Smooth muscle cell (in vitro differentiated cells): ENCODE measurements at regions not wholly inside any gene's neighbourhood (a gene's known extent, or its start where the extent isn't known, plus 50 kb on each side); places are given as distances from the start of the nearest gene placed in this dataset.

ENCODE experiments used
- DNase-seq: peaks from one replicate; lab custom pipeline; 2025; ENCODE audit not compliant: unreplicated experiment; lab: John Stamatoyannopoulos, UW
- H2AFZ ChIP-seq: fragments of 200-600 bp; sonication (generic); 2 replicates; pipeline ENCODE4 v1.6.0; 2016; ENCODE audit warnings: antibody characterized with exemption, low read depth, mild to moderate bottlenecking
- H3F3A ChIP-seq: fragments of 200-600 bp; sonication (generic); 2 replicates; pipeline ENCODE4 v1.6.0; 2017; ENCODE audit warnings: antibody characterized with exemption, low read depth
- H3K27ac ChIP-seq: fragments of 200-600 bp; sonication (generic); 2 replicates; pipeline ENCODE4 v1.5.1; 2016; ENCODE audit warnings: low read depth, mild to moderate bottlenecking
- H3K27me3 ChIP-seq: fragments of 200-600 bp; sonication (generic); 2 replicates; pipeline ENCODE4 v1.6.1; 2016; ENCODE audit warnings: low read depth, mild to moderate bottlenecking
- H3K36me3 ChIP-seq: fragments of 200-600 bp; sonication (generic); 2 replicates; pipeline ENCODE4 v1.5.1; 2016; ENCODE audit warnings: low read depth
- H3K4me1 ChIP-seq: fragments of 200-600 bp; sonication (generic); 2 replicates; pipeline ENCODE4 v1.5.1; 2016; ENCODE audit warnings: low read depth
- H3K4me2 ChIP-seq: fragments of 200-600 bp; sonication (generic); 2 replicates; pipeline ENCODE4 v1.6.0; 2016; ENCODE audit warnings: mild to moderate bottlenecking
- H3K4me3 ChIP-seq: fragments of 200-600 bp; sonication (generic); 2 replicates; pipeline ENCODE4 v1.5.1; 2016; ENCODE audit warnings: mild to moderate bottlenecking
- H3K79me2 ChIP-seq: fragments of 200-600 bp; sonication (generic); 2 replicates; pipeline ENCODE4 v1.6.0; 2016; ENCODE audit warnings: low read depth, mild to moderate bottlenecking
- H3K9ac ChIP-seq: fragments of 200-600 bp; sonication (generic); 2 replicates; pipeline ENCODE4 v1.6.0; 2016; ENCODE audit warnings: low read depth
- H3K9me3 ChIP-seq: fragments of 200-600 bp; sonication (generic); replicated peaks from 2 replicates; pipeline ENCODE4 v1.5.1; 2016; ENCODE audit warnings: low read depth
- H4K20me1 ChIP-seq: fragments of 200-600 bp; sonication (generic); 2 replicates; pipeline ENCODE4 v1.6.0; 2016; ENCODE audit warnings: low read depth
- WGBS: methylation state at CpG from one replicate; pipeline ENCODE4 v1.1.7; 2016; ENCODE audit warnings: low lambda C conversion rate; 5-methylcytosine and 5-hydroxymethylcytosine counted together
- TF ChIP-seq, protein P1 (sequence below): fragments of 200-600 bp; sonication (generic); IDR thresholded peaks from 2 replicates; pipeline ENCODE4 v1.5.1; 2017; ENCODE audit warnings: borderline replicate concordance, mild to moderate bottlenecking, antibody characterized with exemption; ENCODE audit not compliant: insufficient read depth, poor library complexity, severe bottlenecking

DNA sequence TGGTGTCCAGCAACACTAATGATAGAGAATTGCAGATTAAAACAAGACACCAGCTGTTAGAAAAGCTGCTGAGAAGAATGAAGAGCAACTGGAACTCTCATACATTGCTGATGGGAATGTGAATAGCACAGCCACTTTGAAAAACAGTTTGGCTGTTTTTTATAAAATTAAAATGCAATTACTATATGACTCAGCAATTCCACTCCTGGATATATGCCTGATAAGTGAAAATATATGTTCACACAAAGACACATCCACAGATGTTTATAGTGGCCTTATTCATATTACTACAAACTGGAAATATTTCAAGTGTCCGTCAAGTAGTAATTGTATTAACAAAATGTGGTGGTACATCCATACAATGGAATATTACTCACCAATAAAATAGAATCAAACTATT, 99.7 kb upstream of the HAO2 start:
- no peak for DNase-seq
- H3K79me2 ChIP-seq = no peaks in the 10 kb centered on the region
- no peaks in the 10 kb centered on the region for H3K9me3 ChIP-seq
- no peaks in the 10 kb centered on the region for H3K36me3 ChIP-seq
- no peak overlapping the region for H3K27ac ChIP-seq
- no peak overlapping the region for H3K4me2 ChIP-seq
- WGBS = 97% methylated on average over 1 of the region's 1 CpG
- H3K4me3 ChIP-seq = no peak overlapping the region
- no peak overlapping the region for H3K9ac ChIP-seq
- H4K20me1 ChIP-seq = no peaks in the 10 kb centered on the region
- TF ChIP-seq, protein P1, sequence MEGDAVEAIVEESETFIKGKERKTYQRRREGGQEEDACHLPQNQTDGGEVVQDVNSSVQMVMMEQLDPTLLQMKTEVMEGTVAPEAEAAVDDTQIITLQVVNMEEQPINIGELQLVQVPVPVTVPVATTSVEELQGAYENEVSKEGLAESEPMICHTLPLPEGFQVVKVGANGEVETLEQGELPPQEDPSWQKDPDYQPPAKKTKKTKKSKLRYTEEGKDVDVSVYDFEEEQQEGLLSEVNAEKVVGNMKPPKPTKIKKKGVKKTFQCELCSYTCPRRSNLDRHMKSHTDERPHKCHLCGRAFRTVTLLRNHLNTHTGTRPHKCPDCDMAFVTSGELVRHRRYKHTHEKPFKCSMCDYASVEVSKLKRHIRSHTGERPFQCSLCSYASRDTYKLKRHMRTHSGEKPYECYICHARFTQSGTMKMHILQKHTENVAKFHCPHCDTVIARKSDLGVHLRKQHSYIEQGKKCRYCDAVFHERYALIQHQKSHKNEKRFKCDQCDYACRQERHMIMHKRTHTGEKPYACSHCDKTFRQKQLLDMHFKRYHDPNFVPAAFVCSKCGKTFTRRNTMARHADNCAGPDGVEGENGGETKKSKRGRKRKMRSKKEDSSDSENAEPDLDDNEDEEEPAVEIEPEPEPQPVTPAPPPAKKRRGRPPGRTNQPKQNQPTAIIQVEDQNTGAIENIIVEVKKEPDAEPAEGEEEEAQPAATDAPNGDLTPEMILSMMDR = no peak
- no peaks in the 10 kb centered on the region for H3K4me1 ChIP-seq
- no peak overlapping the region for H2AFZ ChIP-seq
- peaks cover 8% of the 10 kb centered on the region for H3K27me3 ChIP-seq
- H3F3A ChIP-seq = no peaks in the 10 kb centered on the region

DNA sequence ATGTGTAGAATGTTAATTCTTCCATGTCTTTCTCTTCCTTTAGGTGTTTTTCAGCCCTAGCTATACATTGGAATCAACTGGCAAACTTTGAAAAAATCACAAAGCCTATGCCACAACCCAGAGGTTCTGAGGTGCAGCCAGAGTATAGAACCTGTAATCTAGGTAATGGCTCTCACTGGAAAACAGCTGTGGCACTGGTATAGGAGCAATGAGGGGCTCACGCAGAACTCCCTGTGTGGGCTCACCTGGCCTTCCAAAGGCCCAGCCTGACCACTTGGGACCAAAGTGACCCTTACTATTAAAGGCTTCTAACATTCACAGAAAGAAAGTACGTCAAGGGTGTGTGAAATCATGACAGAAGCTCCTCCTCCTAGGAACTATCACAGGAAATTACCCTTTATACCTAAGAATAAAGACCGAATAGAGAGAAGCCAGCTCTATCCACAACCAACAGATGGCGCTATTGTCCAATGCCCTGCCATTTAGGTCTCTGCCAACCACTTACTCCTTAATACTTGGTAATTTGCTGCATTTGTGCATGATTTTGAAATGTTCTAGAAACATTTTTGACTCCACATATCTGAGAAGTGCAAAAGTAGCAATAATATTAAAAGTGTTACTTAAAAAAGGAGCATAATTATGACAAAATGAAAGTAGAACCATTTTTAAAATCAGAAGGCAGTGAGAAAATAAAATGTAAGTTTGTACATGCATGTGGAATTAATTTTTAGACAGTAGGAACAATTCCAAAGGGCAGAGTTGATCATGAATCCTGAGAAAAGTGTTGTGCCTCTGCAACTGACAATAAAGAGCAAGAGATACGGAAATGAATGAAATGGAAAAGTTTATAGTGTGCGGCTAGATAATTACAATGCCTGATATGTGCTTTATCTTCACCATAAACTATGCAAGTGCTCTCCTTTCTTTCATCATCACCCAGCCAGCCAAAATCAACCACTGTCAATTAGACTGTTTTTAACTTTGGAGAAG, 93.1 kb upstream of the HAO2 start:
- Histone ChIP-seq H3K4me1 (no peaks in the 10 kb centered on the region), H3K4me3 (no peak overlapping the region), H3K9ac (no peak overlapping the region), H3F3A (peaks cover 4% of the 10 kb centered on the region), H3K4me2 (peak overlapping the region; percentile 1), H3K27ac (no peak overlapping the region), H3K36me3 (no peaks in the 10 kb centered on the region), H3K27me3 (peaks cover 22% of the 10 kb centered on the region), H3K79me2 (no peaks in the 10 kb centered on the region), H3K9me3 (no peaks in the 10 kb centered on the region), H2AFZ (peak overlapping the region; percentile 56), H4K20me1 (no peaks in the 10 kb centered on the region)
- no peak for DNase-seq
- 30% methylated on average over 6 of the region's 6 CpGs for WGBS
- TF ChIP-seq, protein P1 = peak; percentile 90

GRCh38 chr1:119276558-119276957, 92.0 kb upstream of the HAO2 start:
- Histone ChIP-seq H3K27ac (no peak overlapping the region), H3K36me3 (no peaks in the 10 kb centered on the region), H3K9me3 (no peaks in the 10 kb centered on the region), H4K20me1 (no peaks in the 10 kb centered on the region), H3K4me2 (no peak overlapping the region), H3K27me3 (peaks cover 22% of the 10 kb centered on the region), H3K4me3 (no peak overlapping the region), H2AFZ (no peak overlapping the region), H3K4me1 (no peaks in the 10 kb centered on the region), H3K79me2 (no peaks in the 10 kb centered on the region), H3F3A (peaks cover 6% of the 10 kb centered on the region), H3K9ac (no peak overlapping the region)
- no peak for DNase-seq
- WGBS = 94% methylated on average over 1 of the region's 1 CpG
- TF ChIP-seq, protein P1 = no peak
